Forelimb muscle (tissue), 1 donor: ENCODE measurements at regions not wholly inside any gene's neighbourhood (a gene's known extent, or its start where the extent isn't known, plus 50 kb on each side); places are given as distances from the start of the nearest gene placed in this dataset.
"Not testable (repeated sequence)": the region's sequence is repeated elsewhere in the genome, so short reads cannot be mapped to it uniquely, and the experiment has no call there.

Source experiments
- DNase-seq: peaks from one replicate; pipeline ENCODE4 v3.0.0-alpha.2; 2013; ENCODE audit warnings: low read depth

- no peak for DNase-seq
Measured at GRCh38 chr2:186294248-186294888, 191.7 kb upstream of the ZC3H15 start.

GRCh38 chr2:186299610-186300009 lies 186.4 kb upstream of the ZC3H15 start:
- no peak for DNase-seq

- no peak for DNase-seq
Measured at GRCh38 chr2:186302263-186302662, 183.8 kb upstream of the ZC3H15 start.

GRCh38 chr2:186303091-186303490 lies 183.0 kb upstream of the ZC3H15 start:
- DNase-seq, result no peak

- DNase-seq, result no peak
Measured at GRCh38 chr2:186304064-186304463, 182.0 kb upstream of the ZC3H15 start.

- no peak for DNase-seq
Measured at GRCh38 chr2:186306754-186307153, 179.3 kb upstream of the ZC3H15 start.

GRCh38 chr2:186307871-186308270 lies 178.2 kb upstream of the ZC3H15 start:
- DNase-seq, result no peak

- no peak for DNase-seq
Measured at GRCh38 chr2:186308347-186308746, 177.7 kb upstream of the ZC3H15 start.

- DNase-seq, result no peak
Measured at GRCh38 chr2:186309901-186310300, 176.2 kb upstream of the ZC3H15 start.

- no peak for DNase-seq
Measured at GRCh38 chr2:186319105-186319504, 167.0 kb upstream of the ZC3H15 start.

GRCh38 chr2:186325827-186326535 lies 160.1 kb upstream of the ZC3H15 start:
- no peak for DNase-seq

- DNase-seq, result no peak
Measured at GRCh38 chr2:186327251-186327868, 158.7 kb upstream of the ZC3H15 start.

GRCh38 chr2:186328838-186329237 lies 157.2 kb upstream of the ZC3H15 start:
- DNase-seq, result peak; percentile 38

- DNase-seq, result no peak
Measured at GRCh38 chr2:186330050-186330449, 156.0 kb upstream of the ZC3H15 start.

- DNase-seq, result no peak
Measured at GRCh38 chr2:186339716-186340115, 146.3 kb upstream of the ZC3H15 start.

GRCh38 chr2:186342029-186342428 lies 144.0 kb upstream of the ZC3H15 start:
- no peak for DNase-seq

- no peak for DNase-seq
Measured at GRCh38 chr2:186345745-186346144, 140.3 kb upstream of the ZC3H15 start.

GRCh38 chr2:186346216-186346615 lies 139.8 kb upstream of the ZC3H15 start:
- no peak for DNase-seq

- no peak for DNase-seq
Measured at GRCh38 chr2:186347472-186347871, 138.6 kb upstream of the ZC3H15 start.

- no peak for DNase-seq
Measured at GRCh38 chr2:186348200-186348599, 137.9 kb upstream of the ZC3H15 start.

GRCh38 chr2:186349508-186349907 lies 136.6 kb upstream of the ZC3H15 start:
- peak; percentile 86 for DNase-seq

GRCh38 chr2:186354160-186354559 lies 131.9 kb upstream of the ZC3H15 start:
- not testable (repeated sequence) for DNase-seq

GRCh38 chr2:186365406-186365805 lies 120.7 kb upstream of the ZC3H15 start:
- no peak for DNase-seq
